ENCODE measurements at regions not wholly inside any gene's neighbourhood (a gene's known extent, or its start where the extent isn't known, plus 50 kb on each side); places are given as distances from the start of the nearest gene placed in this dataset.

- no peak for DNase-seq (ENCODE audit: low read depth in 4 of 4, low spot score in 3 of 4)
Measured at GRCh38 chr9:93814077-93814956, 140.8 kb downstream of the BARX1 start.

- no peak for DNase-seq (ENCODE audit: low read depth in 4 of 4, low spot score in 3 of 4)
Measured at GRCh38 chr9:93813221-93814076, 141.7 kb downstream of the BARX1 start.

GRCh38 chr9:93812410-93812668 is 142.8 kb downstream of the BARX1 start:
- DNase-seq (ENCODE audit: low read depth in 4 of 4, low spot score in 3 of 4) = no peak

- DNase-seq (ENCODE audit: low read depth in 4 of 4, low spot score in 3 of 4) = peak in 3 of 4 donors; percentile 5 to 25 (median 18)
Measured at GRCh38 chr9:93810028-93810971, 144.9 kb downstream of the BARX1 start.

GRCh38 chr9:93809204-93809940 is 145.8 kb downstream of the BARX1 start:
- DNase-seq (ENCODE audit: low read depth in 4 of 4, low spot score in 3 of 4) = no peak

- no peak for DNase-seq (ENCODE audit: low read depth in 4 of 4, low spot score in 3 of 4)
Measured at GRCh38 chr9:93808115-93809029, 146.8 kb downstream of the BARX1 start.

GRCh38 chr9:93807166-93808074 is 147.7 kb downstream of the BARX1 start:
- no peak for DNase-seq (ENCODE audit: low read depth in 4 of 4, low spot score in 3 of 4)

- DNase-seq (ENCODE audit: low read depth in 4 of 4, low spot score in 3 of 4) = no peak
Measured at GRCh38 chr9:93801581-93802284, 153.4 kb downstream of the BARX1 start.

- no peak for DNase-seq (ENCODE audit: low read depth in 4 of 4, low spot score in 3 of 4)
Measured at GRCh38 chr9:93801120-93801519, 154.0 kb downstream of the BARX1 start.

GRCh38 chr9:93792358-93792757 is 162.8 kb downstream of the BARX1 start:
- DNase-seq (ENCODE audit: low read depth in 4 of 4, low spot score in 3 of 4) = no peak

GRCh38 chr9:93786204-93786603 is 169.0 kb downstream of the BARX1 start:
- no peak for DNase-seq (ENCODE audit: low read depth in 4 of 4, low spot score in 3 of 4)

- DNase-seq (ENCODE audit: low read depth in 4 of 4, low spot score in 3 of 4) = no peak
Measured at GRCh38 chr9:93776873-93777272, 178.3 kb downstream of the BARX1 start.

- DNase-seq (ENCODE audit: low read depth in 4 of 4, low spot score in 3 of 4) = no peak
Measured at GRCh38 chr9:93776256-93776655, 178.9 kb downstream of the BARX1 start.

GRCh38 chr9:93774331-93775102 is 180.6 kb downstream of the BARX1 start:
- no peak for DNase-seq (ENCODE audit: low read depth in 4 of 4, low spot score in 3 of 4)

GRCh38 chr9:93771276-93771675 is 183.9 kb downstream of the BARX1 start:
- DNase-seq (ENCODE audit: low read depth in 4 of 4, low spot score in 3 of 4) = no peak

- no peak for DNase-seq (ENCODE audit: low read depth in 4 of 4, low spot score in 3 of 4)
Measured at GRCh38 chr9:93761822-93762221, 185.4 kb downstream of the PHF2 start.

GRCh38 chr9:93750045-93750444 is 173.7 kb downstream of the PHF2 start:
- DNase-seq (ENCODE audit: low read depth in 4 of 4, low spot score in 3 of 4) = no peak
